NOMO-1 treated with DMSO at 0.1 percent for 48 hours (cell line): ENCODE measurements at regions not wholly inside any gene's neighbourhood (a gene's known extent, or its start where the extent isn't known, plus 50 kb on each side); places are given as distances from the start of the nearest gene placed in this dataset.
A peak's percentile ranks its signal among the peaks of the same experiment; 100 is the strongest.

Experiments used
- DNase-seq: peaks from one replicate; lab custom pipeline; 2025; ENCODE audit not compliant: unreplicated experiment; lab: John Stamatoyannopoulos, UW

DNA sequence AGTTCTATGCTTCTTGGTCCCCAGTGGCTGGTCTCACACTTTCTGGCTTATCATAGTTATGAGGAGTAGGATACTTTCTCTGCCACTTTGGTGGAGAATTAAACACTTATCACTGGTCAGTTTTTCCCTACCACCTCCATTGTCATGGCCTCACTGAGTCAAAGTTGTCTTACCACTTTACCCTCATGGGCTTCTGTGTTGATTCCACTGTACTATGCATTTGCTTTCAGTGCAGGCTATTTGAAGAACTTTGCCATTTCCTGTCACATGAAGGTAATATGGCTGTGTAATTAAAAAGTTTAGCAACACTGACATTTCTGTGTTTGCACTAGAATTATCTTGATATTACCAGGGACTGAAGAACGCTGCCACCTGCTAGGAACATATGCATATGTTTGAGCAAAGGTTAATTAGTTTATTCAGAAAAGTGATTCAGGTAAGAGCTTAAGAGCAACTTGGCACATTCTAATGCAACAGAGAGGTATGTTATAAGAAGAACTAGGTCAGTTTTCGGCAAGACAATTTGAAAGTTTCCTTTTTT lies 377.3 kb downstream of the PDCD6IP start:
- DNase-seq: no peak

DNA sequence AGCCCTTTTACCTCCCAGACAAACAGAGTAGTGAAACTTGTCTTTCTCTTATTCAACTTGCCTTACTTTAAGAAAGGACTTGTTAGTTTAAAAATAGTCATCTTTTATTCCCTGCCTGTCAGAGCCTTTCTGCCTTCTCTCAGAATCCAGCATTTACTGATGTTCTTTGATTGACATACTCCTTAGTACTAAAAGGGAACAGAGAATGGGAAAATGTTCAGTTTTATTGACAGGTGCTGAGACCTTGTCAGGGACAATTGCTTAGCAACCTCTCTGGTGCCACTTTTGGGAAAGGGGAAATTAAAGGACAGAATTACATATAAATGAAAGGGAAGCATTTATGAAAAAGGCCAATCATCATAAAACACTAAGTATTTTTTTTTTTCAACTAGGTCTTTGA lies 378.3 kb downstream of the PDCD6IP start:
- no peak for DNase-seq

DNA sequence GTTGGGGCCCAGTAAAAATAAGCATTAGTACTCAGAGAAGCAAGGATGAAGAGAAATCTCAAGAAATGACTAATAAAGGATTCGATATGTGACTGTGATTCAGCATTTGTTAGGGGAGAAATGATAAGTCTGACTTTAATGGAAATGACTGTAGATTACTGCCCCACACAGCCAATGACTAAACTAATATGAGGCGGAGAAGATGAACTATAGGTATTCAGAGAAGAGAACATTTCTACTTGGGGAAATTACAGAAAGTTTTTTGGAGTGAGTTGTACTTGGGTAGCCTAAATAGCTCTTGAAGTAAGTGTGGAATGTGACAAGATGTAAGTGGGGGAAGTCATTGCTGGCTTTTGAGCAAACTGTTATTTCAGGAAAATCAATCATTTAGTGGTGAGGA lies 380.0 kb downstream of the PDCD6IP start:
- DNase-seq: no peak

DNA sequence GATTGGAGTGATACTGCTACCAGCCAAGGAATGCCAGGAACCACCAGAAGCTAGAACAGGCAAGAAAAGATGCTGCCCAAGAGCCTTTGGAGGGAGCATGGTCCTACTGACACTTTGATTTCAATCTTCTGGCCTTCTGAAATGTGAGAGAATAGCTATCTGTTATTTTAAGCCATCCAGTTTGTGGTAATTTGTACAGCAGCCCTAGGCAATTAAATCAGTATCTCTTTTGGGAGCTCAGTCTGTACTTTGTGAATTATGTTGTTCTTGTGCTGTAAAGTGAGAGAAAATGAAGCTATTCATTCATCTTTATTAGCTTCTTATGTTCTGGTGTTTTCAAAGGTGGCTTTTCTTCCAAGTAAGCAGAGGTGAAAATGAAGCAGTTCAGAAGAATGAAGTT lies 381.3 kb downstream of the PDCD6IP start:
- no peak for DNase-seq

DNA sequence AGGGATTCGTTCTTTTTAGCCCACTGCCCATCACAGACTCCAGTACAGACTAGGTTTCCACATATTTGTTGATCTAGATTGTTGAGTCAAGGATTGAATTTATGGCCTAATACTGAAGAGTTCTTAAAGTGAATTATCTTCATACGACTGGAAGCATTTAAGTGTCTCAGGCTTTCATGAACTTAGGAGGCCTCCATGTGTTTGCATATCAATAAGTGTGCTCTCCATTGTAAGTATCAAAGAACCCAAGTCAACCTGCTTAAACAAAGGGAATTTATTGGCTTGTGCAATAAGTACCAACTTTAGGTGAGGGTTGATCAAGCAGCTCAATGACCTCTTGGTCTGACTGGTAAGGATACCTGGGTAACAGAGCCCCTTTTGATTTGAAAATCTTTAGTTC lies 382.1 kb downstream of the PDCD6IP start:
- DNase-seq: no peak

DNA sequence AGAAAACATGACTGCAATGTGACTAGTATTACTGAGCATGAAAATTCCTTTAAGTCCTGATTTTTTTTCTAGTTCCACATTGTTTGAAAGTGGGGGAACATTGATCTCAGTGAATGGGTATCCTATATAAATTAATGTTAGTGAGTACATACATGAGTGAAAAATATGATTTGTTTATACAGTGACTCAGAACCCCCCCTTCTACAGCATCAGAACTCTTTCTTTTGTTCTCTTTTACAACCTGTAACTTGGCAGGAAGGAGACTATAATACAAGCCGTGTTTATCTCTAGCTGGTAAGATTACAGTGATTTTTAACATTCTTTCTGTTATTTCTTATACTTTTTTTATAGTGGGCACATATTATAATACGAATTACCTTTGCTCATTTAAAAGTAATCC lies 384.7 kb downstream of the PDCD6IP start:
- no peak for DNase-seq

DNA sequence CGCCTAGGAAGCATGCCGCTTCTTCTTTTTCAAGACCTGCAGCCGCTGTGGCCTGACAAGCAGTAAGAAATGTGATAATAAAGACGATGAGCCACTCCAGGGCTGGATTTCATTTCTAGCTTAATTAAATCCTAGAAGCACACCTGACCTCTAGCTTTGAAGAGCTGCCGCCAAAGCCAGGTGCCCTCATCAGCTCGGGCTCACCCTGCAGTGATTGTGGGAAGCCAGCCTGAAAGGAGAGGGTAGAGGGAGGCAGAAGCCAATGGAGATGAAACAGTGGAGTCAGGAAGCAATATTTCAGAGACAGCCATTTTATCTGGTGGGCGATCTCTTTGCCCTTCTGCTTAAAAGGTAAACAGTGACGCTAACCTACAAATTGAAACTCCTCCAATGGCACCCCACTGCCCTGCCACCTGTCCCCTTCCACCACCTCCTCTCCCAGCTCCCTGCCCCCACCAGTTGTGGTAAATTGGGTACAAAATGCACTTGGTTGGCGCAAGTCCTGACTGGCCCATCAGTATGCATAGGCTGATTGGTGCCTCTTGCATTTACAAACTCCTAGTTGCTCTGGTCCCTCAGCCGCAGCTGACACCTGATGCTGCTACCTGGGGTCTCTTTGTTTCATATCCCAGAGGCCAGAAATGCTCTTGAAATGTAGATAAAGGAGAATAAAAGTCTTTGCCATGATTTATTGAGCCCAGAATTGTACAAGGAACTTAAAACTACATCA lies 385.3 kb downstream of the PDCD6IP start:
- no peak for DNase-seq

DNA sequence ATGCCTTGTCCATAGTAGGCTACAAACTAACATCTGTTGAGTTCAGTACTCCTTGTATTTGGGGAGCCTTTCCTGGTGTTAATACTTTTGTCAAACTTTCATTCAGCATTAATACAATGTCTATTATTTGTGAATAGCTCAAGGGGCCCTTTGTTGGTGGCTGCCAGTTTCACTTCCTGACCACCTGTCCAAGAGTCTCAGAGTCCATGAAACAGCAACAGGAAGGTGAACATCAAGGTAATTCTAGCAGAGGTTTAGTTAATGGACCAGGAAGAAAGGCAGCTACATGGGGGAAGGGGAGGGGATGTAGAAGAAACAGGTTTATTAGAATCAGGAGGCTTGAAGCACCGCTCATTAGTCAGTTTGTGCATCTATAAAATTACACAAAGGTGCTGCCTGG lies 386.9 kb downstream of the PDCD6IP start:
- DNase-seq: no peak

DNA sequence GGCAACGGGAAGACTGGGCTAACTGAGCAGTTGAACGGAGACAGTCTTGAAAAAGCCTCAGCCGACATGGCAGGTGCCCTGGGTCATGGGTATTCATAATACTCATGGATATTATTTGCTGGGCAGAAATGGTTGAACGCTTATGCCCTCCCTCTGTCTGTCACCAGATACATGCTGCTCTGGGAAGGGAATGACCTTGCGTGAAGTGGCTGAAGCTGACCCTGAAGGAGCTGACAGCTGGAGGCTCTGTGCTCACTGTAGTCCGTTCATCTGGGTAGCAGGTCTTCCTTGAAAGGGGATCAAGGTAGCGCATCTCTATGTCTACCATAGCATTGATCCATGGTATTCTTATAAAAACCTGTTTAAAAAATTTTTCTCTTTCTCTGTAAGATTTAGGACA lies 390.7 kb downstream of the PDCD6IP start:
- no peak for DNase-seq

DNA sequence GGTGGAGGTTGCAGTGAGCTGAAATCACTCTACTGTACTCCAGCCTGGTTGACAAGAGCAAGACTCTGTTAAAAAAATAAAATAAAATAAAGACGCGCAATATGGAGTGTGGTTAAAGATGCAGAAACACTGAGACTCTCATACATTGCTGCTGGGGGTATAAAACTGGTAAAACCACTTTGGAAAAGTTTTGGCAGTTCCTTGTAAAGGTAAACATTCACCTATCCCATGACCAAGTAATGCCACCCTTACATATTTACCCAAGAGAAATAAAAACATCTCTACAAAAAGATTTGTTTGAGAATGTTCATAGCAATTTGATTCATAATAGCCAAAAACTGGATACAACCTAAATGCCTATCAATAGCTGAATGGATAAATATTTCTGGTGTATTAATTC lies 398.5 kb downstream of the PDCD6IP start:
- DNase-seq: no peak

DNA sequence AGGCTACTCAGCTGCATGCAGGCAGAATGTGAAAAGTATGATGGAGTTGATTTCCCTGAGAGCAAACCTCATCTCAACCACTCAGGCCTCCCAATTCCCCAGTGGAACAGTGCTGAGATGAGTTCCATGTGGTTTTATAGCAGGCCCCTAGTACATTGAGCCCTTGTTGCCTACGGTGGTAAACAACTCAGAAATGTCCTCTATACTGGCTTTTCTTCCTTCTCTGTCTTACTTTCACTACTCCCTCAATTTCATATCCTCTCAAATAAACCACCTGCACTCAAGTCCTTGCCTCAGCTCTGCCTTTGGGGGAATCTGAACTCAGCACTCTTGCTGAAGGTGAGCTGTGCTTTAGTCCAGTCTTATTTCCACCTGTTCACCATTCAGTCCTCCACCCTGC lies 399.9 kb downstream of the PDCD6IP start:
- no peak for DNase-seq

DNA sequence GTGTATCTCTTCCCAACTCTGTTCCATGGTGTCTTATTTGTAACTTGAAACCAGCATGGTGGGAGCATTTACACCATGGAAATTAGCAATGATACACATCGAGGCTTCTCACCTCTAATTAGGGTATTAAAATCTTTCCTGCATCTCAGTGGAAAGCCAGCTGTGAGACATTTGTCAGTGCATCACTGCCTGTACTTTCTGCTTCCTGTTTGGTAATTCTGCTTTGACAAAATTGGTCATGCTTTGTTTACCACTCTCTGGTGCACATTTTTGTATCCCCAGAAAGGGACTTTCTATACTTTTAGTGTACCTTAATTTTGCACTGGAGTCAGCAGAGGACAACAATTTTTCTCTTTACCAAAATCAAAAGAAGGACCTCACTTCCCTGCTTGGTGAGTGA lies 402.1 kb downstream of the PDCD6IP start:
- DNase-seq: no peak

DNA sequence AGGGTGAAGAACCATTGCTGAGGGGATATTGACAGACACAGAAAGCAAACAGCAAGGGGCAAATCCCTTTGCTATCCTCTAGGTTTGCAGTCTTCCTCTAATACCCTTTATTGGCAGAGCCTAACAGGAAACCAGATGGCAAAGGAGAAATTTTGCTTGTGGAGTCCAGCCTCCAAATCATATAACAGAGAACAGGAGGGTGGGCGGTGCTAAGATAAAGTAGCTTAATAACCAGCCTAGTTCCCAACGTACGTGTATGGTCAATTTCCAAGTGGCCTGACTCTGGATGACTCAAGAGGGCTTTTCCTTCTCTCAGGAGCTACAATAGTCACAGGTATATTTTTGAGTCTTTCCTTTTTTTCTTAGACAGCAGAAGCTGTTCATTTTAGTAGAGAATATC lies 404.5 kb downstream of the PDCD6IP start:
- DNase-seq: no peak

DNA sequence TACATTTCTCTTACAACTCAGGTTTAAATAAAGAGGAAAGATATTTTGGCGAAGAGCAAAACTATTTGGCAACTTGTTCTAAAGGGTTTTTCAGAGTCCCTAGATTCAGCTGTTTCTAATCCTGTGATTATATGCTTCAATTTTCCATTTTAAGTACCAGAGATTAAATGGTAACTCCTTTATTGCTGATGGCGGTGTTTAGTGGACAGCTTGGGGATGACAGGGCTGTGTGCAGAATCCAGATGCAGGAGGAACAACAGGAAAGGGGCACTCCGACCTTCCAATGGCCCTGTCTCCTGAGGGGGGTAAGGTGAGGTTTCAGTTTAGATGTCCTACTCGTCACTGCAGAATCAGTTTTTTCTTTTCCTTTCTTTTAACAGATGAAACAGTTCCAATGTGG lies 405.0 kb downstream of the PDCD6IP start:
- no peak for DNase-seq

DNA sequence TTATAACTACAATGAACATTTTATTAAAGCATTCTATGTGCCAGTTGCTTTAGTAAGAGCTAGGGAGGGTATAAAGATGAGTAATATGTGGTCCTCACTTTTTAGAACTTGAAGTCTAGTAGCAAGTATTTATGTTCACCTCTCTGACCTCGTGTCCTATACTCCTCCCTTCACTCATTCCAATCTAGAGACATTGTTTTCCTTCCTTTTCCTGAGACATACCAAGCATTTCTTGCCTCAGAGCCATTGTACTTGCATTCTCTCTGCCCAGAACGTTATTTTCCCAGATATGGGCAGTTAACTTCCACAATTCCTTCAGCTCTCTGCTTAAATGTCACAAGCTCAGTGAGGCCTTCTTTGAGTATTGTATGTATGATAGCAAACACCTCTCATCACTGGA lies 408.6 kb downstream of the PDCD6IP start:
- DNase-seq: no peak

DNA sequence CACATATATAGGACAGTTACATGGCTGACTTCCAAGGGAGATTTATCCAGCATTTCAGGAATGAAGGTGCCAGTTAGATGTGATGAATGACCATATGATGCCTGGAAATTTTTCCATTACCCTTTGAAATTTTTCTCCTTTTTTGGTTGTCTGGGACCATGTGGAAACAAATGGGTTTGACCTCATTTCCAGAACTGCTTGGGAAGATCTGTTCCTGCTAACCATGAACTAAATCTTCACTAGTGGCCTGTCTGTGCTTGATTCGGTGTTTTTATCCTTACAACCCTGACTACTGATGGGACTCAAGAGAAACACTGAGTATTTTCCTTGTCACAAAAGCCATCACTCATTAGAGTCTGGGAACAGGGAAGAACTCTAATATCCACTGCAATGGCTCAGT lies 409.4 kb downstream of the PDCD6IP start:
- no peak for DNase-seq

DNA sequence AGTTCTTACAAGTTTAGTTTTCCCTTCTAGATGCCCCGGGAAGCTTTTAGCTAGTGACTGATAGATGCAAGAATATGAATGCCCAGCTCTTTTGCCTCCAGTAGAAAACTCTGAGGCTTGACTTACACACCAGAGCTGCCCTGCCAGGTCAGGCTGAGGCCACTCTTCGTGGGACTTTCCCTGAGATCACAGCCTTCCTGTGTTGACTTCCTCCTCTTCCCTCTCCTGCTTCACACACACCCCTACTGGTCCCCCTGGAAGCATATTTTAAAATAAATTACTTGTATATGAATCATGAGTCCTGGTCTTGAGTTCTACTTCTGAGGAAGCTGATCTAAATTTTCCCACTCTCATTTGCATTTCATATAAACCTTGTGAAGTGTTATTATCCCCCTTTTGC lies 413.7 kb downstream of the PDCD6IP start:
- DNase-seq: no peak

DNA sequence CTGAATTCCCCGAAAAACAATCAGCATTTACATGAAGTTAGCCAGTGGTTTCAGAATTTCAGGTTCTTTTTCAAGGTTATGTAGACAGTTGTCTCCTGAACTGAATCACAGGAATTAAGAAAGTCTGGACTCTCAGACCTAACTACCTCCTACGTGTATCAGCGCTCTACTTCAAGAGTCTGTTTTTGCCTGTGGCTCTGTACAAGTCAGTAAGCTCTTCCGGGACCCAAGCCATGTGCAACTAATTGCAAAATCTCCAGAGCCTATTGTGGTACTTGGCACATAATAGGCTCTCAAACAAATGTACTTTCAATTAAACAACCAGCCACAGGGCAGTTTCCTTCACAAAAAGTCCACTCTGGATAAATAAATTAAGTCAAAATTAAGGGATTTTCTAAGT lies 414.2 kb downstream of the PDCD6IP start:
- DNase-seq: peak; percentile 5

DNA sequence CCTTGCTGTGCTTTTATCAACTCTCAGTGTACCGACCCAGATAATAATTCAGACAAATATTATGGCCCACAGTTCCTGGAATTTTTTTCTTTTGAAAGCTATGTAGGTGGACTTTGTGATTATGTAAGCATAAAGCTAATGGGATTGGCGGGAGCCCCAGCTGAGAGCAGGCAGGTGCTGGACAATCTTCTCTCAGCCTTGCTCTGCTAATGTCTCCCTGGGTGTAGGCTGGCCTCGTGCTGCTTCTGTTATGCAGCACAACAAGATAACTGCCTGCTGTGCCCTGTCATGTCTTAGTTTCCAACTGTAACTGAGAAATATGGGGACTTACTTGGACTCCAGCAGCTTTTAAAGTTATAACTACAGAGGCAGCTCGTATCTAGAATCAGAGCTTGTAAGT lies 415.0 kb downstream of the PDCD6IP start:
- DNase-seq: no peak

DNA sequence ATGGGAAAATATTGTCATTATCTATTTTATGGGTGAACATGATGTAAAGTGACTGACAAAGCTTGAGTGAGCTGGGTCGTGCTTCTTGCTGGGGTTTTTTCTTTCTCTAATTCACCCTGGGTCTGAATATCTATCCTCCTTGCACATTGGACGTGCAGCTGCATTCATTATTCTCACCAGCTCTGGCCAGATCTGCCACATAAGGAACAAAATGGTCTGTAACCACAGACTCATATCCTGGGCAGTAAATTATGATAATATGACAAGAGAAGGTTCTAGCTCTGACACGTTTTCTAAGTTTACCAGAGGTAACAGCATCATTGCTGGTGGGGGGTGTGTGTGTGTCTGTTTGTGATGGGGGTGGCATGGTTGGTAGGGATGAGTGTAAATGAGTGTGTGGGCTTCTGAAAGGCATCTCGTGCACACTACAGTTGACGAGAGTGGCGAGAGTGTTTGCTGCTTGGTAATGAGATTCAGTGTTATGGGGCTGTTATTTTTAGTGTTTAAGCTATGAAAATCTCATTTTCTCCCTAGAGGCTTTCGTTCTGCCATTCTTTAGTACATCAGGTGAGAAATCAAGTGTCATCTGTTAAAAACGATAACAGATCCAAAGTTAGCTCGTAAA lies 418.4 kb downstream of the PDCD6IP start:
- DNase-seq: no peak

DNA sequence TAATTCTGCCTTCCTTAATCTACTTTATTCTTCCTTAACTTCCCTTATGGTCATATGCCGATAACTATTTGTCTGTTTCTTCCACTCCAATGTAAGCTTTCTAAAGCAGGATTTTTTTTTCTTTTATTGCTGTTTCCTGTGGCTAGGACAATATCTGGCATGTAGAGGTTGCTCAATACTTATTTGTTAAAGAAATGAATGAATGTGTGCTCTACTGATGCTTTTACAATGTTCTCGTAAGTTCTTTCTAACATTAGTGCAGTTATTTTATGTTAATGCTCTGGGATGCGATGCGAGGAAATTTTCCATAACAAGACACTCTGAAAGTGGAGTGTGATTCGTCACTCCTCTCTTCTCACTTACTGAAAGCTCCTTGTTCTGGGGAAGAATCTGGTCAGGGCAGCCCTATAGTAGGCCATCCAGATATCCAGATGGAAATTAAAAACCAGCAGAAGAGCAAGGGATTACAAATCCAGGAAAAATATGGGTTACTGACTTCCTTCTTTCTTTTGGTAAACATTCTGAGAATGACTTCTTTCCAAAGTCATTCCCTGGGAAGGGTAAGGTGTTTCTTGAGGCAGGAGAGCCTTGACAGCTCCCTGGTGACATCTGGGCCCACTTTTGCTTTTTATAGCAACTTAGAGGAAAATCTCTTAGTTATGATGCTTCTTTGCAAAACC lies 420.4 kb downstream of the PDCD6IP start:
- DNase-seq: no peak

DNA sequence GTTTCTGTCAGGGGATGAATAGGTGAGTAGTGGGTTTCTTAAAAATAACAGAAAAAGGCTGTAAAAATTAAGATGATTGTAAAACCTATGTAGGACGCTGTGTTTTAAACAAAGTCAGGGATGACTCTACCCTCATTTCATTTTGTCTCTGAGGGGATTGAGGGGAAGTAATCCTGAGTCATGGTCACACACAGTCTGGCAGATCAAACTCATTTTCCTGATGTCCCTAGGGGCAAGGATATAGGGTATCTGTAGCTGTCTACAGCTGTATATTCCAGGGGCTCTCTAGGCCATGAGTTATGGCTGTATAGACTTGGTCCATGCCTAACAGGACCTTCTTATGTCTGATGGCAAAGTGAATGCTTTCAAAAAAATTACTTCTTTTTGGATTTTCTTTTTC lies 421.1 kb downstream of the PDCD6IP start:
- no peak for DNase-seq
